HEK293 (cell line): ENCODE measurements at regions not wholly inside any gene's neighbourhood (a gene's known extent, or its start where the extent isn't known, plus 50 kb on each side); places are given as distances from the start of the nearest gene placed in this dataset.
A peak's percentile ranks its signal among the peaks of the same experiment; 100 is the strongest.

ENCODE experiments used
- CTCF ChIA-PET: fragments of 350-600 bp; formaldehyde crosslinking; extraction: SDS; loops from one replicate; lab custom pipeline; 2021; ENCODE audit warnings: antibody characterized with exemption; lab: Yijun Ruan, JAX
- POLR2A ChIA-PET: fragments of 300-600 bp; formaldehyde crosslinking; extraction: SDS; loops from one replicate; lab custom pipeline; 2020; ENCODE audit warnings: antibody characterized with exemption, inconsistent platforms; lab: Yijun Ruan, JAX
- H3K27ac ChIP-seq: fragments of 200-500 bp; sonication (Bioruptor generic); 2 replicates; pipeline ENCODE4 v1.5.1; 2014; ENCODE audit warnings: low read depth, low read length, control low read depth, inconsistent platforms; ENCODE audit errors: extremely low read depth
- H3K36me3 ChIP-seq, 2 experiments: fragments of 200-500 bp in 1 of 2; sonication (Bioruptor generic) in 1 of 2; 1 replicate in 1 of 2; 2 replicates in 1 of 2; pipeline ENCODE4 v1.5.1; 2014 to 2017; ENCODE audit warnings: inconsistent platforms in 2 of 2, low read length in 2 of 2; ENCODE audit not compliant: control insufficient read depth in 2 of 2, insufficient read depth in 1 of 2
- H3K4me1 ChIP-seq: fragments of 200-500 bp; sonication (Bioruptor generic); 2 replicates; pipeline ENCODE4 v1.5.1; 2014; ENCODE audit warnings: mild to moderate bottlenecking, low read length, inconsistent platforms; ENCODE audit not compliant: control insufficient read depth, insufficient read depth
- H3K4me3 ChIP-seq: 2 replicates; pipeline ENCODE4 v1.5.1; 2011; ENCODE audit warnings: low read depth, mild to moderate bottlenecking, control low read depth, low read length, moderate library complexity
- H3K9me3 ChIP-seq: fragments of 200-500 bp; sonication (Bioruptor generic); 2 replicates; pipeline ENCODE4 v1.5.1; 2014; ENCODE audit warnings: low read depth, low read length, inconsistent platforms; ENCODE audit not compliant: control insufficient read depth, insufficient read depth
- FEZF1 ChIP-seq: fragments of 450-650 bp; formaldehyde crosslinking; IDR thresholded peaks from 2 replicates; pipeline ENCODE4 v1.5.1; 2016; ENCODE audit warnings: missing biosample characterization, missing genetic modification characterization
- KLF7 ChIP-seq: fragments of 450-650 bp; formaldehyde crosslinking; IDR thresholded peaks from 2 replicates; pipeline ENCODE4 v1.5.1; 2016; ENCODE audit warnings: missing biosample characterization, missing genetic modification characterization, borderline replicate concordance
- MYNN ChIP-seq: fragments of 450-650 bp; formaldehyde crosslinking; IDR thresholded peaks from 2 replicates; pipeline ENCODE4 v1.5.1; 2016; ENCODE audit warnings: missing biosample characterization, missing genetic modification characterization, borderline replicate concordance
- ZBTB1 ChIP-seq: fragments of 450-650 bp; formaldehyde crosslinking; IDR thresholded peaks from 2 replicates; pipeline ENCODE4 v1.5.1; 2016; ENCODE audit warnings: missing biosample characterization, missing genetic modification characterization
- ZBTB17 ChIP-seq: fragments of 450-650 bp; formaldehyde crosslinking; IDR thresholded peaks from 2 replicates; pipeline ENCODE4 v1.5.1; 2016; ENCODE audit warnings: missing biosample characterization, missing genetic modification characterization
- ZEB2 ChIP-seq: fragments of 450-650 bp; formaldehyde crosslinking; IDR thresholded peaks from 2 replicates; pipeline ENCODE4 v1.5.1; 2016; ENCODE audit warnings: missing biosample characterization, missing genetic modification characterization
- ZNF366 ChIP-seq: fragments of 450-650 bp; formaldehyde crosslinking; conservative IDR thresholded peaks from 2 replicates; pipeline ENCODE4 v1.5.1; 2016; ENCODE audit warnings: missing biosample characterization, missing genetic modification characterization
- ZNF394 ChIP-seq: fragments of 450-650 bp; formaldehyde crosslinking; IDR thresholded peaks from 2 replicates; pipeline ENCODE4 v1.5.1; 2016; ENCODE audit warnings: missing biosample characterization, missing genetic modification characterization, mild to moderate bottlenecking, moderate library complexity, borderline replicate concordance
- ZNF501 ChIP-seq: fragments of 450-650 bp; formaldehyde crosslinking; IDR thresholded peaks from 2 replicates; pipeline ENCODE4 v1.5.1; 2016; ENCODE audit warnings: missing biosample characterization, missing genetic modification characterization
- ZNF658 ChIP-seq: fragments of 450-650 bp; formaldehyde crosslinking; IDR thresholded peaks from 2 replicates; pipeline ENCODE4; 2016; ENCODE audit warnings: missing biosample characterization, missing genetic modification characterization
- ZSCAN30 ChIP-seq: fragments of 450-650 bp; IDR thresholded peaks from 2 replicates; pipeline ENCODE4 v1.5.1; 2018; ENCODE audit warnings: missing biosample characterization, mild to moderate bottlenecking, missing genetic modification characterization, moderate library complexity
- TF ChIP-seq, protein P1 (sequence below): fragments of 450-650 bp; formaldehyde crosslinking; IDR thresholded peaks from 2 replicates; pipeline ENCODE4 v1.5.1; 2016; ENCODE audit warnings: missing biosample characterization, missing genetic modification characterization, borderline replicate concordance
- TF ChIP-seq, protein P2 (sequence below): fragments of 450-650 bp; IDR thresholded peaks from 2 replicates; pipeline ENCODE4 v1.5.1; 2018; ENCODE audit warnings: missing biosample characterization, mild to moderate bottlenecking, missing genetic modification characterization
- TF ChIP-seq, protein P3 (sequence below): sonication (generic); formaldehyde crosslinking; IDR thresholded peaks from 2 replicates; pipeline ENCODE4 v1.8.1; 2022; ENCODE audit warnings: mild to moderate bottlenecking, moderate library complexity, missing genetic modification reagents
- TF ChIP-seq, protein P4 (sequence below): fragments of 450-650 bp; formaldehyde crosslinking; IDR thresholded peaks from 2 replicates; pipeline ENCODE4 v1.5.1; 2016; ENCODE audit warnings: missing biosample characterization, missing genetic modification characterization
- TF ChIP-seq, protein P5 (sequence below): fragments of 450-650 bp; formaldehyde crosslinking; IDR thresholded peaks from 2 replicates; pipeline ENCODE4 v1.5.1; 2016; ENCODE audit warnings: missing biosample characterization, missing genetic modification characterization, low read depth

DNA sequence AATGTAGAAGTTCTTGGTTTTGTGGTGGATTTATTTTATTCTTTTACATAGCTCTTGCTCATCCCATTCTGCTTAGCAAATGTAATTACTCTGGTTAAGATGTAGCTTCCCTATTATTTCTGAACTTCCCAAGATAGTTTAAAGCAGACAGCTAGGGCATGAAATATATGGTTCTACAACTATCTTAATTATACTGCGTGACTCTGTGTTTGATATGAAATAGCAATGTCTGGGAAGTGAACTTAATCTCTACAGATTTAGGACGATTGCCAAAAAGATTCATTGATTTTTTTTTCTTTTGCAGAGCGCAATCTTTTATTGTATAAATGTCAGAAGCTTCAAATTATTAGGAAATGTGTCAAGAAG is 529.3 kb upstream of the ZNF608 start:
- TF ChIP-seq, protein P1, sequence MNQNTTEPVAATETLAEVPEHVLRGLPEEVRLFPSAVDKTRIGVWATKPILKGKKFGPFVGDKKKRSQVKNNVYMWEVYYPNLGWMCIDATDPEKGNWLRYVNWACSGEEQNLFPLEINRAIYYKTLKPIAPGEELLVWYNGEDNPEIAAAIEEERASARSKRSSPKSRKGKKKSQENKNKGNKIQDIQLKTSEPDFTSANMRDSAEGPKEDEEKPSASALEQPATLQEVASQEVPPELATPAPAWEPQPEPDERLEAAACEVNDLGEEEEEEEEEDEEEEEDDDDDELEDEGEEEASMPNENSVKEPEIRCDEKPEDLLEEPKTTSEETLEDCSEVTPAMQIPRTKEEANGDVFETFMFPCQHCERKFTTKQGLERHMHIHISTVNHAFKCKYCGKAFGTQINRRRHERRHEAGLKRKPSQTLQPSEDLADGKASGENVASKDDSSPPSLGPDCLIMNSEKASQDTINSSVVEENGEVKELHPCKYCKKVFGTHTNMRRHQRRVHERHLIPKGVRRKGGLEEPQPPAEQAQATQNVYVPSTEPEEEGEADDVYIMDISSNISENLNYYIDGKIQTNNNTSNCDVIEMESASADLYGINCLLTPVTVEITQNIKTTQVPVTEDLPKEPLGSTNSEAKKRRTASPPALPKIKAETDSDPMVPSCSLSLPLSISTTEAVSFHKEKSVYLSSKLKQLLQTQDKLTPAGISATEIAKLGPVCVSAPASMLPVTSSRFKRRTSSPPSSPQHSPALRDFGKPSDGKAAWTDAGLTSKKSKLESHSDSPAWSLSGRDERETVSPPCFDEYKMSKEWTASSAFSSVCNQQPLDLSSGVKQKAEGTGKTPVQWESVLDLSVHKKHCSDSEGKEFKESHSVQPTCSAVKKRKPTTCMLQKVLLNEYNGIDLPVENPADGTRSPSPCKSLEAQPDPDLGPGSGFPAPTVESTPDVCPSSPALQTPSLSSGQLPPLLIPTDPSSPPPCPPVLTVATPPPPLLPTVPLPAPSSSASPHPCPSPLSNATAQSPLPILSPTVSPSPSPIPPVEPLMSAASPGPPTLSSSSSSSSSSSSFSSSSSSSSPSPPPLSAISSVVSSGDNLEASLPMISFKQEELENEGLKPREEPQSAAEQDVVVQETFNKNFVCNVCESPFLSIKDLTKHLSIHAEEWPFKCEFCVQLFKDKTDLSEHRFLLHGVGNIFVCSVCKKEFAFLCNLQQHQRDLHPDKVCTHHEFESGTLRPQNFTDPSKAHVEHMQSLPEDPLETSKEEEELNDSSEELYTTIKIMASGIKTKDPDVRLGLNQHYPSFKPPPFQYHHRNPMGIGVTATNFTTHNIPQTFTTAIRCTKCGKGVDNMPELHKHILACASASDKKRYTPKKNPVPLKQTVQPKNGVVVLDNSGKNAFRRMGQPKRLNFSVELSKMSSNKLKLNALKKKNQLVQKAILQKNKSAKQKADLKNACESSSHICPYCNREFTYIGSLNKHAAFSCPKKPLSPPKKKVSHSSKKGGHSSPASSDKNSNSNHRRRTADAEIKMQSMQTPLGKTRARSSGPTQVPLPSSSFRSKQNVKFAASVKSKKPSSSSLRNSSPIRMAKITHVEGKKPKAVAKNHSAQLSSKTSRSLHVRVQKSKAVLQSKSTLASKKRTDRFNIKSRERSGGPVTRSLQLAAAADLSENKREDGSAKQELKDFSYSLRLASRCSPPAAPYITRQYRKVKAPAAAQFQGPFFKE (tag by site-specific recombination), result no peak
- 0 out of 2 replicates have a peak, but pooled peaks have one; percentile 17 for TF ChIP-seq ZBTB17 (tag by site-specific recombination)
- TF ChIP-seq ZBTB1 (tag by site-specific recombination), result 0 out of 2 replicates have a peak, but pooled peaks have one; percentile 3
- peak; percentile 20 for TF ChIP-seq ZNF366 (tag by site-specific recombination)
- Histone ChIP-seq H3K4me3 (no peak overlapping the region), H3K27ac (peak overlapping the region; percentile 82), H3K36me3 (no peaks in the 10 kb centered on the region), H3K9me3 (no peaks in the 10 kb centered on the region), H3K4me1 (peaks cover 30% of the 10 kb centered on the region)
- ChIA-PET POLR2A (interaction anchor here (0.6 to 2.5 kb wide), 2 partner anchors 527 to 542 kb away, joined by 6 to 9 read pairs; no protein-coding TSS in a partner anchor), CTCF (interaction anchor here (0.8 to 2.0 kb wide), 3 partner anchors 48 to 133 kb away, joined by 3 to 12 read pairs (median 6); no protein-coding TSS in a partner anchor)

DNA sequence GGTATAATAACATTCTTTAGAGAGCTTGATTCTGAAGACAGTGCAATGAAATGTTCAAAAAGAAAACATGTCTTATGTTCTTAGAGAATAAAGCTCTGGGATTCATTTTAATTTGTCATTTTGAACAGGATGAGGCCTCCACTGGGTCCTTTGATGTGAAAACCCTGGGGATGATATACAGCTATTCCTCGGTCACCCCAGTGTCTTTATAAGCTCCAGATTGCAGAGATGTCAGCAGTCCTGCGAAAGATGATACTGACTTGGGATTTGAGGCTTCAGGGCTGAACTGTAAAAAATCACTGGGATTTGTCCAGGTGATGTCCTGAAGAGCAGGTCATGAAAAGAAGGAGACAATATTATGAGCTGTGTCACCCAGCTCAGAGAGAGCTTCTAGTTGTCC is 529.7 kb upstream of the ZNF608 start:
- H3K4me1 ChIP-seq, result peaks cover 30% of the 10 kb centered on the region
- no peak overlapping the region for H3K4me3 ChIP-seq
- ChIA-PET POLR2A (interaction anchor here (2.5 kb wide), 1 partner anchor 527 kb away, joined by 6 read pairs; no protein-coding TSS in a partner anchor), CTCF (interaction anchor here (0.8 to 2.0 kb wide), 4 partner anchors 48 to 134 kb away, joined by 3 to 12 read pairs (median 5); no protein-coding TSS in a partner anchor)
- peak overlapping the region; percentile 82 for H3K27ac ChIP-seq
- no peaks in the 10 kb centered on the region for H3K36me3 ChIP-seq
- H3K9me3 ChIP-seq, result no peaks in the 10 kb centered on the region
- TF ChIP-seq MYNN (tag by site-specific recombination) (no peak), ZSCAN30 (tag by site-specific recombination) (0 out of 2 replicates have a peak, but pooled peaks have one; percentile 18), KLF7 (tag by site-specific recombination) (no peak), ZNF394 (no peak), ZEB2 (tag by site-specific recombination) (no peak), ZNF658 (tag by site-specific recombination) (no peak)

DNA sequence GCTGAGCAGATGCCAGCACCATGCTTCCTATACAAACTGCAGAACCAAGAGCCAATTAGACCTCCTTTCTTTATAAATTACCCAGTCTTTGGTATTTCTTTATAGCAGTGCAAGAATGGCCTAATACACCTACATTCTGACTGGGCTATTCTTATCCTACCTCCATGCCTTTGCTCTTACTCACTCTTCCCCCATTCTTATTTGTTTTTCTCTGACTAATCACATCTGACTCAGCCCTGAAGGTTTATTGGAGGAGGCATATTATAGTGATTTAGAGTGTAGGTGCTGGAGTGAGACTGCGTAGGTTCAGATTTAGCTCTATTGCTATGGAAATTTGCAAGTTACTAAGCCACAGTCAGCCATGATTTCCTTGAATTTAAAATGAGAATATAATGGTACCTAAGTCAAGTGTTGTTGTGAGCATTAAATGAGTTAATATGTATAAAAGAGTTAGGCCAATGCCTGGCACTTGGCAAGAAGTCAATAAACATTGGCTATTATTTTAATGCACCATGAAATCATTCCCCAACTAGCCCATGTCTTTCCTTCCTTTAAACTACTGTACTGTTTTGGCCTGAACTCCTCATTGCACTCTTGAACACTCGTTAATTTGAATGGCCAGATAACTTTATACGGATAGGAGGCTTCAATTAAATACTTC is 531.2 kb upstream of the ZNF608 start:
- Histone ChIP-seq H3K27ac (peak overlapping the region; percentile 11; the same call in 1 of the 2 replicates), H3K4me1 (peaks cover 30% of the 10 kb centered on the region), H3K9me3 (no peaks in the 10 kb centered on the region), H3K4me3 (no peak overlapping the region), H3K36me3 (no peaks in the 10 kb centered on the region)
- ChIA-PET CTCF (interaction anchor here (0.6 to 1.2 kb wide), 3 partner anchors 27 to 136 kb away, joined by 3 to 4 read pairs (median 3); no protein-coding TSS in a partner anchor), POLR2A (no interaction called here)
- TF ChIP-seq, protein P2, sequence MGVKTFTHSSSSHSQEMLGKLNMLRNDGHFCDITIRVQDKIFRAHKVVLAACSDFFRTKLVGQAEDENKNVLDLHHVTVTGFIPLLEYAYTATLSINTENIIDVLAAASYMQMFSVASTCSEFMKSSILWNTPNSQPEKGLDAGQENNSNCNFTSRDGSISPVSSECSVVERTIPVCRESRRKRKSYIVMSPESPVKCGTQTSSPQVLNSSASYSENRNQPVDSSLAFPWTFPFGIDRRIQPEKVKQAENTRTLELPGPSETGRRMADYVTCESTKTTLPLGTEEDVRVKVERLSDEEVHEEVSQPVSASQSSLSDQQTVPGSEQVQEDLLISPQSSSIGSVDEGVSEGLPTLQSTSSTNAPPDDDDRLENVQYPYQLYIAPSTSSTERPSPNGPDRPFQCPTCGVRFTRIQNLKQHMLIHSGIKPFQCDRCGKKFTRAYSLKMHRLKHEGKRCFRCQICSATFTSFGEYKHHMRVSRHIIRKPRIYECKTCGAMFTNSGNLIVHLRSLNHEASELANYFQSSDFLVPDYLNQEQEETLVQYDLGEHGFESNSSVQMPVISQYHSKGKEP, result peak; percentile 42; the same call in 1 of the 2 replicates
- TF ChIP-seq, protein P3, sequence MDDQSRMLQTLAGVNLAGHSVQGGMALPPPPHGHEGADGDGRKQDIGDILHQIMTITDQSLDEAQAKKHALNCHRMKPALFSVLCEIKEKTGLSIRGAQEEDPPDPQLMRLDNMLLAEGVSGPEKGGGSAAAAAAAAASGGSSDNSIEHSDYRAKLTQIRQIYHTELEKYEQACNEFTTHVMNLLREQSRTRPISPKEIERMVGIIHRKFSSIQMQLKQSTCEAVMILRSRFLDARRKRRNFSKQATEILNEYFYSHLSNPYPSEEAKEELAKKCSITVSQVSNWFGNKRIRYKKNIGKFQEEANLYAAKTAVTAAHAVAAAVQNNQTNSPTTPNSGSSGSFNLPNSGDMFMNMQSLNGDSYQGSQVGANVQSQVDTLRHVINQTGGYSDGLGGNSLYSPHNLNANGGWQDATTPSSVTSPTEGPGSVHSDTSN (CRISPR knock-in tag), result no peak
- TF ChIP-seq, protein P4, sequence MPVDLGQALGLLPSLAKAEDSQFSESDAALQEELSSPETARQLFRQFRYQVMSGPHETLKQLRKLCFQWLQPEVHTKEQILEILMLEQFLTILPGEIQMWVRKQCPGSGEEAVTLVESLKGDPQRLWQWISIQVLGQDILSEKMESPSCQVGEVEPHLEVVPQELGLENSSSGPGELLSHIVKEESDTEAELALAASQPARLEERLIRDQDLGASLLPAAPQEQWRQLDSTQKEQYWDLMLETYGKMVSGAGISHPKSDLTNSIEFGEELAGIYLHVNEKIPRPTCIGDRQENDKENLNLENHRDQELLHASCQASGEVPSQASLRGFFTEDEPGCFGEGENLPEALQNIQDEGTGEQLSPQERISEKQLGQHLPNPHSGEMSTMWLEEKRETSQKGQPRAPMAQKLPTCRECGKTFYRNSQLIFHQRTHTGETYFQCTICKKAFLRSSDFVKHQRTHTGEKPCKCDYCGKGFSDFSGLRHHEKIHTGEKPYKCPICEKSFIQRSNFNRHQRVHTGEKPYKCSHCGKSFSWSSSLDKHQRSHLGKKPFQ, result peak; percentile 38; the same call in 1 of the 2 replicates
- TF ChIP-seq, protein P5, sequence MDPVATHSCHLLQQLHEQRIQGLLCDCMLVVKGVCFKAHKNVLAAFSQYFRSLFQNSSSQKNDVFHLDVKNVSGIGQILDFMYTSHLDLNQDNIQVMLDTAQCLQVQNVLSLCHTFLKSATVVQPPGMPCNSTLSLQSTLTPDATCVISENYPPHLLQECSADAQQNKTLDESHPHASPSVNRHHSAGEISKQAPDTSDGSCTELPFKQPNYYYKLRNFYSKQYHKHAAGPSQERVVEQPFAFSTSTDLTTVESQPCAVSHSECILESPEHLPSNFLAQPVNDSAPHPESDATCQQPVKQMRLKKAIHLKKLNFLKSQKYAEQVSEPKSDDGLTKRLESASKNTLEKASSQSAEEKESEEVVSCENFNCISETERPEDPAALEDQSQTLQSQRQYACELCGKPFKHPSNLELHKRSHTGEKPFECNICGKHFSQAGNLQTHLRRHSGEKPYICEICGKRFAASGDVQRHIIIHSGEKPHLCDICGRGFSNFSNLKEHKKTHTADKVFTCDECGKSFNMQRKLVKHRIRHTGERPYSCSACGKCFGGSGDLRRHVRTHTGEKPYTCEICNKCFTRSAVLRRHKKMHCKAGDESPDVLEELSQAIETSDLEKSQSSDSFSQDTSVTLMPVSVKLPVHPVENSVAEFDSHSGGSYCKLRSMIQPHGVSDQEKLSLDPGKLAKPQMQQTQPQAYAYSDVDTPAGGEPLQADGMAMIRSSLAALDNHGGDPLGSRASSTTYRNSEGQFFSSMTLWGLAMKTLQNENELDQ, result no peak
- TF ChIP-seq ZNF394 (peak; percentile 71; the same call in 1 of the 2 replicates), ZNF501 (tag by site-specific recombination) (0 out of 2 replicates have a peak, but pooled peaks have one; percentile 57), FEZF1 (tag by site-specific recombination) (peak; percentile 61; the same call in 1 of the 2 replicates)
